SK-N-SH (cell line): ENCODE measurements at regions not wholly inside any gene's neighbourhood (a gene's known extent, or its start where the extent isn't known, plus 50 kb on each side); places are given as distances from the start of the nearest gene placed in this dataset.

ENCODE experiments used
- CTCF ChIA-PET: fragments of 300-600, 350-600 bp; formaldehyde crosslinking; extraction: SDS; loops from one replicate; lab custom pipeline; 2021; lab: Yijun Ruan, JAX
- POLR2A ChIA-PET: fragments of 350-600 bp; sonication (Branson Sonifier 250); formaldehyde crosslinking; extraction: SDS; loops from one replicate; lab custom pipeline; 2020; ENCODE audit warnings: antibody characterized with exemption, inconsistent platforms; lab: Yijun Ruan, JAX
- DNase-seq: peaks from one replicate; pipeline ENCODE4 v3.0.0; 2012
- H2AFZ ChIP-seq: fragments of 200-600 bp; sonication (generic); 2 replicates; pipeline ENCODE4 v1.8.1; 2016; ENCODE audit warnings: antibody characterized with exemption, mild to moderate bottlenecking, low read depth
- H3F3A ChIP-seq: fragments of 200-600 bp; sonication (generic); replicated peaks from 2 replicates; pipeline ENCODE3; 2016; ENCODE audit warnings: antibody characterized with exemption, mild to moderate bottlenecking; ENCODE audit not compliant: insufficient read depth
- H3K27ac ChIP-seq, 2 experiments: fragments of 200-500 bp in 1 of 2; fragments of 200-600 bp in 1 of 2; sonication (Bioruptor generic) in 1 of 2; sonication (generic), shearing (Covaris generic) in 1 of 2; 2 replicates each; pipeline versions ENCODE4 v1.5.1 to v1.6.1; 2014 to 2016; ENCODE audit warnings: low read depth in 2 of 2, inconsistent platforms in 1 of 2, low read length in 1 of 2, mild to moderate bottlenecking in 1 of 2, mixed read lengths in 1 of 2
- H3K27me3 ChIP-seq: fragments of 200-600 bp; sonication (generic), shearing (Covaris generic); 2 replicates; pipeline ENCODE4 v1.6.1; 2016; ENCODE audit warnings: mixed run types; ENCODE audit not compliant: insufficient read depth
- H3K36me3 ChIP-seq, 2 experiments: fragments of 200-500 bp in 1 of 2; fragments of 200-600 bp in 1 of 2; sonication (Bioruptor generic) in 1 of 2; sonication (generic) in 1 of 2; replicated peaks in 1 of 2; 2 replicates each; pipeline versions ENCODE3 to v1.5.1; 2014 to 2016; ENCODE audit warnings: low read length in 1 of 2, mild to moderate bottlenecking in 1 of 2; ENCODE audit not compliant: insufficient read depth in 2 of 2, control insufficient read depth in 1 of 2
- H3K4me1 ChIP-seq, 2 experiments: fragments of 200-500 bp in 1 of 2; fragments of 200-600 bp in 1 of 2; sonication (Bioruptor generic) in 1 of 2; sonication (generic), shearing (Covaris generic) in 1 of 2; 2 replicates each; pipeline versions ENCODE4 v1.5.1 to v1.6.1; 2014 to 2016; ENCODE audit warnings: low read depth in 1 of 2, low read length in 1 of 2, mixed run types in 1 of 2; ENCODE audit not compliant: insufficient read depth in 2 of 2, control insufficient read depth in 1 of 2
- H3K4me2 ChIP-seq: fragments of 200-600 bp; sonication (generic), shearing (Covaris generic); 2 replicates; pipeline ENCODE4 v1.6.1; 2017; ENCODE audit warnings: mixed run types
- H3K4me3 ChIP-seq, 2 experiments: fragments of 200-500 bp in 1 of 2; fragments of 200-600 bp in 1 of 2; sonication (Bioruptor generic) in 1 of 2; sonication (generic), shearing (Covaris generic) in 1 of 2; 2 replicates each; pipeline versions ENCODE4 v1.5.1 to v1.8.1; 2014 to 2016; ENCODE audit warnings: low read depth in 2 of 2, inconsistent platforms in 1 of 2, low read length in 1 of 2, mild to moderate bottlenecking in 1 of 2, mixed read lengths in 1 of 2, moderate library complexity in 1 of 2
- H3K79me2 ChIP-seq: fragments of 200-600 bp; sonication (generic); 2 replicates; pipeline ENCODE4 v1.8.1; 2017; ENCODE audit warnings: mild to moderate bottlenecking; ENCODE audit not compliant: insufficient read depth
- H3K9ac ChIP-seq: fragments of 200-600 bp; sonication (generic); 2 replicates; pipeline ENCODE4 v1.6.1; 2017; ENCODE audit warnings: mixed run types
- H3K9me2 ChIP-seq: fragments of 200-600 bp; sonication (generic); 2 replicates; pipeline ENCODE4 v1.6.1; 2017; ENCODE audit warnings: mixed run types
- H3K9me3 ChIP-seq: fragments of 200-600 bp; sonication (generic); 2 replicates; pipeline ENCODE4 v1.6.1; 2017; ENCODE audit warnings: mixed run types, mild to moderate bottlenecking, moderate library complexity
- H4K20me1 ChIP-seq: fragments of 200-600 bp; sonication (generic); 2 replicates; pipeline ENCODE4 v1.6.1; 2017; ENCODE audit warnings: mild to moderate bottlenecking, mixed run types; ENCODE audit not compliant: insufficient read depth
- ELF1 ChIP-seq: IDR thresholded peaks from 2 replicates; pipeline ENCODE4 v1.4.0; 2012
- EP300 ChIP-seq, 2 experiments: IDR thresholded peaks; 2 replicates each; pipeline versions ENCODE4 v1.4.0 to v1.6.1; 2012; ENCODE audit warnings: borderline replicate concordance in 1 of 2, low read depth in 1 of 2, low read length in 1 of 2
- FOXM1 ChIP-seq: IDR thresholded peaks from 2 replicates; pipeline ENCODE4 v1.4.0; 2012; ENCODE audit warnings: low read depth, mild to moderate bottlenecking
- GATA2 ChIP-seq: sonication (generic); formaldehyde crosslinking; IDR thresholded peaks from 2 replicates; pipeline ENCODE4 v1.5.0; 2020; ENCODE audit warnings: mild to moderate bottlenecking, missing genetic modification reagents
- MEF2A ChIP-seq: IDR thresholded peaks from 2 replicates; pipeline ENCODE4 v1.4.0; 2012; ENCODE audit warnings: low read depth, borderline replicate concordance
- MXI1 ChIP-seq: IDR thresholded peaks from 2 replicates; pipeline ENCODE4 v1.6.1; 2012; ENCODE audit warnings: mild to moderate bottlenecking, low read depth, low read length, improper control_type of control experiment
- NRF1 ChIP-seq: IDR thresholded peaks from 2 replicates; pipeline ENCODE4 v1.6.1; 2012; ENCODE audit warnings: low read depth, mild to moderate bottlenecking, low read length
- RCOR1 ChIP-seq: fragments of 150-350 bp; IDR thresholded peaks from 2 replicates; pipeline ENCODE4 v1.6.1; 2017; ENCODE audit warnings: antibody characterized with exemption, low read length
- RXRA ChIP-seq: IDR thresholded peaks from 2 replicates; pipeline ENCODE4 v1.4.0; 2012; ENCODE audit warnings: low read depth, mild to moderate bottlenecking, borderline replicate concordance
- SMC3 ChIP-seq: IDR thresholded peaks from 2 replicates; pipeline ENCODE4 v1.6.1; 2012; ENCODE audit warnings: low read depth, low read length, improper control_type of control experiment
- TAF1 ChIP-seq: IDR thresholded peaks from 2 replicates; pipeline ENCODE4 v1.6.1; 2012; ENCODE audit warnings: low read depth, mild to moderate bottlenecking, low read length, moderate library complexity, borderline replicate concordance
- TEAD4 ChIP-seq: IDR thresholded peaks from 2 replicates; pipeline ENCODE4 v1.4.0; 2012; ENCODE audit warnings: mild to moderate bottlenecking, borderline replicate concordance; ENCODE audit not compliant: insufficient read depth
- USF1 ChIP-seq: IDR thresholded peaks from 2 replicates; pipeline ENCODE4 v1.4.0; 2012; ENCODE audit warnings: low read depth, borderline replicate concordance
- USF2 ChIP-seq: fragments of 150-350 bp; IDR thresholded peaks from 2 replicates; pipeline ENCODE4 v1.6.1; 2017; ENCODE audit warnings: antibody characterized with exemption, low read length, low read depth, borderline replicate concordance
- WGBS: methylation state at CpG from one replicate; pipeline ENCODE4 v1.1.6; 2017; ENCODE audit warnings: low lambda C conversion rate; 5-methylcytosine and 5-hydroxymethylcytosine counted together
- TF ChIP-seq, protein P1 (sequence below): fragments of 200-600 bp; sonication (generic); IDR thresholded peaks from 2 replicates; pipeline ENCODE4 v1.6.1; 2017; ENCODE audit warnings: antibody characterized with exemption, mild to moderate bottlenecking, moderate library complexity
- TF ChIP-seq, protein P2 (sequence below): IDR thresholded peaks from 2 replicates; pipeline ENCODE4 v1.4.0; 2012; ENCODE audit warnings: low read depth
- TF ChIP-seq, protein P3 (sequence below): IDR thresholded peaks from 2 replicates; pipeline ENCODE4; 2012
- TF ChIP-seq, protein P4 (sequence below): IDR thresholded peaks from 2 replicates; pipeline ENCODE4 v1.6.1; 2012; ENCODE audit warnings: mild to moderate bottlenecking, low read depth, low read length, moderate library complexity

GRCh38 chr10:2005546-2005945 is 268.2 kb upstream of the ADARB2 start:
- Histone ChIP-seq H3K27me3 (no peaks in the 10 kb centered on the region), H3K4me2 (no peak overlapping the region), H3F3A (no peaks in the 10 kb centered on the region), H2AFZ (no peak overlapping the region), H3K9ac (no peak overlapping the region), H3K9me3 (no peaks in the 10 kb centered on the region; the same call in 1 of the 2 replicates), H4K20me1 (no peaks in the 10 kb centered on the region), H3K27ac (no peak overlapping the region), H3K4me1 (no peaks in the 10 kb centered on the region), H3K9me2 (no peaks in the 10 kb centered on the region), H3K4me3 (no peak overlapping the region), H3K79me2 (no peaks in the 10 kb centered on the region), H3K36me3 (no peaks in the 10 kb centered on the region)
- WGBS, result 48% methylated on average over 8 of the region's 8 CpGs
- ChIA-PET POLR2A (no interaction called here), CTCF (no interaction called here)
- DNase-seq, result no peak
- no peak for TF ChIP-seq SMC3
- TF ChIP-seq RCOR1, result no peak
- TF ChIP-seq, protein P1, sequence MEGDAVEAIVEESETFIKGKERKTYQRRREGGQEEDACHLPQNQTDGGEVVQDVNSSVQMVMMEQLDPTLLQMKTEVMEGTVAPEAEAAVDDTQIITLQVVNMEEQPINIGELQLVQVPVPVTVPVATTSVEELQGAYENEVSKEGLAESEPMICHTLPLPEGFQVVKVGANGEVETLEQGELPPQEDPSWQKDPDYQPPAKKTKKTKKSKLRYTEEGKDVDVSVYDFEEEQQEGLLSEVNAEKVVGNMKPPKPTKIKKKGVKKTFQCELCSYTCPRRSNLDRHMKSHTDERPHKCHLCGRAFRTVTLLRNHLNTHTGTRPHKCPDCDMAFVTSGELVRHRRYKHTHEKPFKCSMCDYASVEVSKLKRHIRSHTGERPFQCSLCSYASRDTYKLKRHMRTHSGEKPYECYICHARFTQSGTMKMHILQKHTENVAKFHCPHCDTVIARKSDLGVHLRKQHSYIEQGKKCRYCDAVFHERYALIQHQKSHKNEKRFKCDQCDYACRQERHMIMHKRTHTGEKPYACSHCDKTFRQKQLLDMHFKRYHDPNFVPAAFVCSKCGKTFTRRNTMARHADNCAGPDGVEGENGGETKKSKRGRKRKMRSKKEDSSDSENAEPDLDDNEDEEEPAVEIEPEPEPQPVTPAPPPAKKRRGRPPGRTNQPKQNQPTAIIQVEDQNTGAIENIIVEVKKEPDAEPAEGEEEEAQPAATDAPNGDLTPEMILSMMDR, result no peak
- TF ChIP-seq, protein P2, sequence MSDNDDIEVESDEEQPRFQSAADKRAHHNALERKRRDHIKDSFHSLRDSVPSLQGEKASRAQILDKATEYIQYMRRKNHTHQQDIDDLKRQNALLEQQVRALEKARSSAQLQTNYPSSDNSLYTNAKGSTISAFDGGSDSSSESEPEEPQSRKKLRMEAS, result no peak
- TF ChIP-seq TAF1, result no peak
- no peak for TF ChIP-seq GATA2 (CRISPR knock-in tag)
- TF ChIP-seq, protein P3, sequence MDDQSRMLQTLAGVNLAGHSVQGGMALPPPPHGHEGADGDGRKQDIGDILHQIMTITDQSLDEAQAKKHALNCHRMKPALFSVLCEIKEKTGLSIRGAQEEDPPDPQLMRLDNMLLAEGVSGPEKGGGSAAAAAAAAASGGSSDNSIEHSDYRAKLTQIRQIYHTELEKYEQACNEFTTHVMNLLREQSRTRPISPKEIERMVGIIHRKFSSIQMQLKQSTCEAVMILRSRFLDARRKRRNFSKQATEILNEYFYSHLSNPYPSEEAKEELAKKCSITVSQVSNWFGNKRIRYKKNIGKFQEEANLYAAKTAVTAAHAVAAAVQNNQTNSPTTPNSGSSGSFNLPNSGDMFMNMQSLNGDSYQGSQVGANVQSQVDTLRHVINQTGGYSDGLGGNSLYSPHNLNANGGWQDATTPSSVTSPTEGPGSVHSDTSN, result no peak
- no peak for TF ChIP-seq EP300 (IDR thresholded peaks at IDR 0.05; ENCODE audit: borderline replicate concordance in 1 of 2, low read depth in 1 of 2, low read length in 1 of 2)

GRCh38 chr10:1992930-1993329 is 255.6 kb upstream of the ADARB2 start:
- 61% methylated on average over 10 of the region's 10 CpGs for WGBS
- CTCF ChIA-PET, result no interaction called here
- Histone ChIP-seq H3K27me3 (no peaks in the 10 kb centered on the region), H3K79me2 (no peaks in the 10 kb centered on the region), H3K9me2 (no peaks in the 10 kb centered on the region), H3K36me3 (no peaks in the 10 kb centered on the region), H4K20me1 (no peaks in the 10 kb centered on the region), H3K9ac (no peak overlapping the region), H3K4me2 (no peak overlapping the region), H3K27ac (no peak overlapping the region), H3K4me1 (no peaks in the 10 kb centered on the region; a peak in 1 of 4 replicates), H3F3A (no peaks in the 10 kb centered on the region), H3K4me3 (no peak overlapping the region), H2AFZ (no peak overlapping the region), H3K9me3 (no peaks in the 10 kb centered on the region)
- POLR2A ChIA-PET, result no interaction called here
- DNase-seq, result no peak
- TF ChIP-seq, protein P4, sequence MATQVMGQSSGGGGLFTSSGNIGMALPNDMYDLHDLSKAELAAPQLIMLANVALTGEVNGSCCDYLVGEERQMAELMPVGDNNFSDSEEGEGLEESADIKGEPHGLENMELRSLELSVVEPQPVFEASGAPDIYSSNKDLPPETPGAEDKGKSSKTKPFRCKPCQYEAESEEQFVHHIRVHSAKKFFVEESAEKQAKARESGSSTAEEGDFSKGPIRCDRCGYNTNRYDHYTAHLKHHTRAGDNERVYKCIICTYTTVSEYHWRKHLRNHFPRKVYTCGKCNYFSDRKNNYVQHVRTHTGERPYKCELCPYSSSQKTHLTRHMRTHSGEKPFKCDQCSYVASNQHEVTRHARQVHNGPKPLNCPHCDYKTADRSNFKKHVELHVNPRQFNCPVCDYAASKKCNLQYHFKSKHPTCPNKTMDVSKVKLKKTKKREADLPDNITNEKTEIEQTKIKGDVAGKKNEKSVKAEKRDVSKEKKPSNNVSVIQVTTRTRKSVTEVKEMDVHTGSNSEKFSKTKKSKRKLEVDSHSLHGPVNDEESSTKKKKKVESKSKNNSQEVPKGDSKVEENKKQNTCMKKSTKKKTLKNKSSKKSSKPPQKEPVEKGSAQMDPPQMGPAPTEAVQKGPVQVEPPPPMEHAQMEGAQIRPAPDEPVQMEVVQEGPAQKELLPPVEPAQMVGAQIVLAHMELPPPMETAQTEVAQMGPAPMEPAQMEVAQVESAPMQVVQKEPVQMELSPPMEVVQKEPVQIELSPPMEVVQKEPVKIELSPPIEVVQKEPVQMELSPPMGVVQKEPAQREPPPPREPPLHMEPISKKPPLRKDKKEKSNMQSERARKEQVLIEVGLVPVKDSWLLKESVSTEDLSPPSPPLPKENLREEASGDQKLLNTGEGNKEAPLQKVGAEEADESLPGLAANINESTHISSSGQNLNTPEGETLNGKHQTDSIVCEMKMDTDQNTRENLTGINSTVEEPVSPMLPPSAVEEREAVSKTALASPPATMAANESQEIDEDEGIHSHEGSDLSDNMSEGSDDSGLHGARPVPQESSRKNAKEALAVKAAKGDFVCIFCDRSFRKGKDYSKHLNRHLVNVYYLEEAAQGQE, result no peak
- TF ChIP-seq USF2 (no peak), USF1 (no peak), GATA2 (CRISPR knock-in tag) (no peak), TEAD4 (no peak), RXRA (no peak), TAF1 (no peak), MXI1 (no peak), MEF2A (no peak), FOXM1 (no peak), NRF1 (no peak), ELF1 (no peak)
- TF ChIP-seq, protein P3, result no peak
